ENCODE measurements at regions not wholly inside any gene's neighbourhood (a gene's known extent, or its start where the extent isn't known, plus 50 kb on each side); places are given as distances from the start of the nearest gene placed in this dataset.

DNA sequence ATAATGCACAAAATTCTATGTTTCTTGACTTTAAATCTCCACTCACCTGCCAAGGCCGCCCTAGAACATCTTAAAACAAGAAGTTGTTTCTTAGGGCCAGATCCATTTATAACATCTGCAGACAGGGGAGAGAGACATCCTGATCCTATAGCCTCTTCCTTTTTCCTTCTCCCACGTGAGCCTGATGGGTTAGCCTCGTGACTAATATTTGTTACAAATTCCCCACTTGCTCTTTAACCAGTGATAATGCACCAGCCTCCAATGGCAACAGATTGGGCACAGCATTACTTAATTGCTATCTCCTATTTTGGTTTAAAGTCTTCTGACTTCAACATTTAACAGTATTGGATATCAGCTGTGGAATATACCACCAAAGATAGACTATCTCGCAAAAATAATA, 196.5 kb downstream of the GADD45G start:
- Mint-ChIP-seq H3K36me3 (ENCODE audit: low read depth) (no peaks in the 10 kb centered on the region), H3K27ac (no peak overlapping the region), H3K4me3 (no peak overlapping the region), H3K27me3 (no peaks in the 10 kb centered on the region), H3K4me1 (ENCODE audit: low read depth) (no peaks in the 10 kb centered on the region), H3K9me3 (no peaks in the 10 kb centered on the region)
- Histone ChIP-seq H3K9me3 (ENCODE audit: control insufficient read depth in 1 of 2, insufficient read depth in 1 of 2, low read length in 2 of 2) (no peaks in the 10 kb centered on the region), H3K36me3 (ENCODE audit: insufficient read depth, low read length) (no peaks in the 10 kb centered on the region), H3K4me1 (ENCODE audit: insufficient read depth, low read length) (no peaks in the 10 kb centered on the region), H3K27ac (ENCODE audit: low read depth in 1 of 2, low read length in 2 of 2) (no peak overlapping the region), H3K27me3 (ENCODE audit: control insufficient read depth in 1 of 2, insufficient read depth in 2 of 2, low read length in 2 of 2) (no peaks in the 10 kb centered on the region), H3K4me3 (ENCODE audit: low read length) (no peak overlapping the region)
- CTCF ChIA-PET: no interaction called here
- TF ChIP-seq, protein P1, sequence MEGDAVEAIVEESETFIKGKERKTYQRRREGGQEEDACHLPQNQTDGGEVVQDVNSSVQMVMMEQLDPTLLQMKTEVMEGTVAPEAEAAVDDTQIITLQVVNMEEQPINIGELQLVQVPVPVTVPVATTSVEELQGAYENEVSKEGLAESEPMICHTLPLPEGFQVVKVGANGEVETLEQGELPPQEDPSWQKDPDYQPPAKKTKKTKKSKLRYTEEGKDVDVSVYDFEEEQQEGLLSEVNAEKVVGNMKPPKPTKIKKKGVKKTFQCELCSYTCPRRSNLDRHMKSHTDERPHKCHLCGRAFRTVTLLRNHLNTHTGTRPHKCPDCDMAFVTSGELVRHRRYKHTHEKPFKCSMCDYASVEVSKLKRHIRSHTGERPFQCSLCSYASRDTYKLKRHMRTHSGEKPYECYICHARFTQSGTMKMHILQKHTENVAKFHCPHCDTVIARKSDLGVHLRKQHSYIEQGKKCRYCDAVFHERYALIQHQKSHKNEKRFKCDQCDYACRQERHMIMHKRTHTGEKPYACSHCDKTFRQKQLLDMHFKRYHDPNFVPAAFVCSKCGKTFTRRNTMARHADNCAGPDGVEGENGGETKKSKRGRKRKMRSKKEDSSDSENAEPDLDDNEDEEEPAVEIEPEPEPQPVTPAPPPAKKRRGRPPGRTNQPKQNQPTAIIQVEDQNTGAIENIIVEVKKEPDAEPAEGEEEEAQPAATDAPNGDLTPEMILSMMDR (IDR thresholded peaks at IDR 0.05): no peak
- ATAC-seq (ENCODE audit: poor library complexity) (no peak), DNase-seq (no peak)
- intact Hi-C loops (cut with DNase I, micrococcal nuclease): no loop called here
- POLR2A ChIA-PET: no interaction called here

DNA sequence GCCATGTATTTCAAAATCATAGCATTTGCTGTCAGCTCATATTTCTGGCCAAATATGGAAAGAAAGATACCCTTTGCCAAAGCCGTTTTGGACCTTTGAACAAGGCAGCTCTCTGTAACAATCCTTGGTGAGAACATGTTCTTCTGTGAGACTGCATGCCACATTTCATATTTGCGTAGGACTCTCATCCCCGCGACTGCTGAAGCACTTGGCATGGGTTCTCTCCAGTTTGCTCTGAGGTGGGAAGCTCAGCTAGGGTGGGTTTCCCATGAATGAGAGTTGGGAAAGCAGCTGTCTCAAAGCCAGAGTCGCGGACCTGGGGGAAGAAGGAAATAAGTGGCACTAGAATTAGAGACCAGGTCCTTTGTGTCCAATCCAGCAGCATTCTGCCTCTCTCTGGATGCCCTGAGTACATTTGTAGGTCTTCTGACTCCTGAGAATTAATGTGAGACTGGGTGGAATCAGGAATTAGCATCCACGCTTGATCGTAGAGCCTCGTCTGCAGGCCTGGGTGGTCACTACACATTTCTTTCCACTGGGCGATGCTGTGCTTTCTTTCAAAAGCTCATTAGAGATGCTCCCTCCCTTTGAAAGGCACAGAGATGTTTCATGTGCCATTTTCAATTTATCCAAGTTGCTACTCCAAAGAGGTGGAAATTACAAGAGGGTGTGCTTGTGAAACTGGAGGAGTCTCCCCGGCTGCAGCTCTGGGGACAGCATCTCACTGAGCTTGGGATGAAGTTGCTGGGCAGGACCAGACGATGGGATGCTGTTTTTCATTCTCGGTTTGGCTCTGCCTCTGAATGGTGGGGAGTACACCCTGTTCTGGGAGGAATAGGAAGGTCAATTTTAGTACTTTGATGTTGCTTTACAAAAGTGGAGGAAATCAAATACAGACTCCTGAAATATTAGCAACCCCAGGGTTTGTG, 197.2 kb downstream of the GADD45G start:
- ChIA-PET CTCF (no interaction called here), POLR2A (no interaction called here)
- no peaks in the 10 kb centered on the region for H3K9me3 Mint-ChIP-seq
- Histone ChIP-seq H3K27me3 (ENCODE audit: control insufficient read depth in 1 of 2, insufficient read depth in 2 of 2, low read length in 2 of 2) (no peaks in the 10 kb centered on the region), H3K9me3 (ENCODE audit: control insufficient read depth in 1 of 2, insufficient read depth in 1 of 2, low read length in 2 of 2) (no peaks in the 10 kb centered on the region), H3K4me1 (ENCODE audit: insufficient read depth, low read length) (no peaks in the 10 kb centered on the region), H3K27ac (ENCODE audit: low read depth in 1 of 2, low read length in 2 of 2) (no peak overlapping the region), H3K36me3 (ENCODE audit: insufficient read depth, low read length) (no peaks in the 10 kb centered on the region), H3K4me3 (ENCODE audit: low read length) (no peak overlapping the region)
- H3K36me3 Mint-ChIP-seq (ENCODE audit: low read depth): no peaks in the 10 kb centered on the region
- no peak overlapping the region for H3K4me3 Mint-ChIP-seq
- intact Hi-C loops (cut with DNase I, micrococcal nuclease): no loop called here
- DNase-seq: no peak
- H3K4me1 Mint-ChIP-seq (ENCODE audit: low read depth): no peaks in the 10 kb centered on the region
- ATAC-seq (ENCODE audit: poor library complexity): no peak
- no peaks in the 10 kb centered on the region for H3K27me3 Mint-ChIP-seq
- no peak overlapping the region for H3K27ac Mint-ChIP-seq
- TF ChIP-seq, protein P1 (IDR thresholded peaks at IDR 0.05): no peak

DNA sequence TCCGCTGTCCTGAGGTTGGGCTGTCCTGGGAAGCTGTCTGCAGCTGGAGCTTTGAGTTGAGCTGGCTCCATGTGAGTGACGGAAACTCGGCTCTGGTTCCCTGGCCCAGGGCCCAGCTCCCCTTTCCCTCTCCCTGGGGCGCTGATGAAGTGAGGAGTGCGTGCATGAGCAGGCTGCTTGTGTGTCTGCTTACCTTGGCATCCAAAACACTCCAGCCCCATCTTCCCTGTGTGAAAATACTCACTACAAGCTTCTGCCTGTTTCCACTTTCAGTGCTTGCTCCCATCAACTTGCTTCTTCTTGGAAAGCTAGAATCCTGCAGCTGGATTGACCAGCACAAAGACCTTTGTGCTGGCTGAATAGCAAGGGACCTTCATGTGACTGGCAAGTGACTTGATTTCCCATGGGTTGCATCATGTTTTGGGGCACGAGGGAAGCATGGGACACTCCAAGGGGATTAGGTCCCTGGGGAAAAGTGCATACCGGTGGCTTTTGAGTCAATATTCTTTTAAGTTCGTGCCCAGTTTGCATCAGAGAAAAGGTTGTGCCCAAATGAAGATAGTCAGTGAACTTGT, 198.1 kb downstream of the GADD45G start:
- intact Hi-C loops (cut with DNase I, micrococcal nuclease): no loop called here
- H3K27me3 ChIP-seq (ENCODE audit: control insufficient read depth in 1 of 2, insufficient read depth in 2 of 2, low read length in 2 of 2): no peaks in the 10 kb centered on the region
- Mint-ChIP-seq H3K9me3 (no peaks in the 10 kb centered on the region), H3K4me1 (ENCODE audit: low read depth) (no peaks in the 10 kb centered on the region), H3K27me3 (no peaks in the 10 kb centered on the region), H3K4me3 (no peak overlapping the region), H3K27ac (no peak overlapping the region), H3K36me3 (ENCODE audit: low read depth) (no peaks in the 10 kb centered on the region)
- ChIA-PET CTCF (no interaction called here), POLR2A (no interaction called here)
- H3K9me3 ChIP-seq (ENCODE audit: control insufficient read depth in 1 of 2, insufficient read depth in 1 of 2, low read length in 2 of 2): no peaks in the 10 kb centered on the region
- no peak for DNase-seq
- H3K4me3 ChIP-seq (ENCODE audit: low read length): no peak overlapping the region
- H3K36me3 ChIP-seq (ENCODE audit: insufficient read depth, low read length): no peaks in the 10 kb centered on the region
- H3K27ac ChIP-seq (ENCODE audit: low read depth in 1 of 2, low read length in 2 of 2): no peak overlapping the region
- ATAC-seq (ENCODE audit: poor library complexity): no peak
- no peaks in the 10 kb centered on the region for H3K4me1 ChIP-seq (ENCODE audit: insufficient read depth, low read length)
- TF ChIP-seq, protein P1 (IDR thresholded peaks at IDR 0.05): no peak

All from CD4-positive, alpha-beta T cell (primary cell).